ENCODE measurements at regions not wholly inside any gene's neighbourhood (a gene's known extent, or its start where the extent isn't known, plus 50 kb on each side); places are given as distances from the start of the nearest gene placed in this dataset.

DNA sequence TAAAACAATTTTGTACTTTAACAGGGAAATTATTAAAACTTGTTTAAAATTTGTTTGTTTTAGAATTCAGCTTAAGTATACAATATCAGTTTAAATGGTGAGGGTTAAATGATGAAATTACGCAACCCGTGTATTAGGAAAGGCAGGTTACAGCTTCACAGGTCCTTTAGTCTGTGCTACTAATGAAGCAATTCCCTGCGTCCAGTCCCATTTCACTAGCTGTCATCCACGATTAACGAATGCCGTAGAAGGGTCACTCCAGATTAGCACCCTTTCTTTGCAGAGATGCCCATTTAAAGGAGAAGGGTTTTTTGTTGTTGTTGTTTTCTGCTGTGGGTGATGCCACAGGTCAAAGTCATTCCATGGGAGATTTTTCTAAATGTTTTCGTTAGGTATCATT lies 457.6 kb upstream of the SLC10A2 start:
- TF ChIP-seq, protein P1, sequence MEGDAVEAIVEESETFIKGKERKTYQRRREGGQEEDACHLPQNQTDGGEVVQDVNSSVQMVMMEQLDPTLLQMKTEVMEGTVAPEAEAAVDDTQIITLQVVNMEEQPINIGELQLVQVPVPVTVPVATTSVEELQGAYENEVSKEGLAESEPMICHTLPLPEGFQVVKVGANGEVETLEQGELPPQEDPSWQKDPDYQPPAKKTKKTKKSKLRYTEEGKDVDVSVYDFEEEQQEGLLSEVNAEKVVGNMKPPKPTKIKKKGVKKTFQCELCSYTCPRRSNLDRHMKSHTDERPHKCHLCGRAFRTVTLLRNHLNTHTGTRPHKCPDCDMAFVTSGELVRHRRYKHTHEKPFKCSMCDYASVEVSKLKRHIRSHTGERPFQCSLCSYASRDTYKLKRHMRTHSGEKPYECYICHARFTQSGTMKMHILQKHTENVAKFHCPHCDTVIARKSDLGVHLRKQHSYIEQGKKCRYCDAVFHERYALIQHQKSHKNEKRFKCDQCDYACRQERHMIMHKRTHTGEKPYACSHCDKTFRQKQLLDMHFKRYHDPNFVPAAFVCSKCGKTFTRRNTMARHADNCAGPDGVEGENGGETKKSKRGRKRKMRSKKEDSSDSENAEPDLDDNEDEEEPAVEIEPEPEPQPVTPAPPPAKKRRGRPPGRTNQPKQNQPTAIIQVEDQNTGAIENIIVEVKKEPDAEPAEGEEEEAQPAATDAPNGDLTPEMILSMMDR (IDR thresholded peaks at IDR 0.05): no peak
- TF ChIP-seq POLR2A (IDR thresholded peaks at IDR 0.05): no peak
